Body of pancreas (tissue), 4 donors: ENCODE measurements at regions not wholly inside any gene's neighbourhood (a gene's known extent, or its start where the extent isn't known, plus 50 kb on each side); places are given as distances from the start of the nearest gene placed in this dataset.

Experiments
- CTCF ChIP-seq, 7 experiments: fragments of 450-650 bp in 4 of 7; fragments of 200-600 bp in 3 of 7; sonication (generic) in 3 of 7; IDR thresholded peaks; one replicate each; pipeline ENCODE4 v1.5.1; 2016 to 2019; ENCODE audit warnings: antibody characterized with exemption in 7 of 7
- POLR2A ChIP-seq, 3 donors: fragments of 450-650 bp; IDR thresholded peaks; one replicate each; pipeline ENCODE4 v1.6.1; 2016; ENCODE audit warnings: antibody characterized with exemption in 3 of 3, mild to moderate bottlenecking in 2 of 3

- TF ChIP-seq CTCF (IDR thresholded peaks at IDR 0.05) = no peak
- TF ChIP-seq POLR2A (IDR thresholded peaks at IDR 0.05) = no peak
These were observed 133.6 kb downstream of the ADSS2 start for GRCh38 chr1:244318078-244318477.
